ENCODE measurements at regions not wholly inside any gene's neighbourhood (a gene's known extent, or its start where the extent isn't known, plus 50 kb on each side); places are given as distances from the start of the nearest gene placed in this dataset.

GRCh38 chr7:85775431-85775830 is 588.6 kb upstream of the SEMA3D start:
- Histone ChIP-seq H3K9me3 (ENCODE audit: control insufficient read depth, insufficient read depth, low read length) (no peaks in the 10 kb centered on the region), H3K4me3 (ENCODE audit: low read depth, low read length) (no peak overlapping the region), H3K36me3 (ENCODE audit: control insufficient read depth, insufficient read depth, low read length) (no peaks in the 10 kb centered on the region), H3K4me1 (ENCODE audit: control insufficient read depth, insufficient read depth, low read length) (no peaks in the 10 kb centered on the region), H3K27ac (ENCODE audit: low read depth, low read length) (no peak overlapping the region), H3K27me3 (ENCODE audit: control insufficient read depth, insufficient read depth, low read length) (no peaks in the 10 kb centered on the region)
- no CpG with 5 or more reads among the region's 3 CpGs for WGBS (ENCODE audit: insufficient coverage)
- DNase-seq (ENCODE audit: low read depth in 4 of 6, low spot score in 6 of 6): peak in 1 of 6 donors; percentile 10

DNA sequence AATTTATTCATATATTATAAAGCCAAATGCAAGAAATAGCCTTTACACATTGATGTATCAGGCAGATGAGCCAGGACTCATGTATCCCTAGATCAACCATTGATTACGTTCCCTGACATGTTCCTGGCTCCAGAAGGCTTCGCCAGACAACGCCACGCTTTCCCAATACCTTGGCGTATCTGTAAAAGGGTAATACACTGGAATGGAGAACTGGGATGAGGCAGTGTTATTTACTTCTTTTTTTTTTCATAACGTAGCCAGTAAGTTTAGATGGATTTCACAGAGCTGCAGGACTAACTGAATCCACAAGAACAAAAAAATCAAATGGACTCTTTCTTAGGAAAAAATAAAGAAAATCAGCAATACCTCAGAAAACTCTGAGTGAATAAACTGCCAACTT is 588.1 kb upstream of the SEMA3D start:
- Histone ChIP-seq H3K27ac (ENCODE audit: low read depth, low read length) (no peak overlapping the region), H3K9me3 (ENCODE audit: control insufficient read depth, insufficient read depth, low read length) (no peaks in the 10 kb centered on the region), H3K27me3 (ENCODE audit: control insufficient read depth, insufficient read depth, low read length) (no peaks in the 10 kb centered on the region), H3K36me3 (ENCODE audit: control insufficient read depth, insufficient read depth, low read length) (no peaks in the 10 kb centered on the region), H3K4me1 (ENCODE audit: control insufficient read depth, insufficient read depth, low read length) (no peaks in the 10 kb centered on the region), H3K4me3 (ENCODE audit: low read depth, low read length) (no peak overlapping the region)
- WGBS (ENCODE audit: insufficient coverage): no CpG with 5 or more reads among the region's 6 CpGs
- no peak for DNase-seq (ENCODE audit: low read depth in 4 of 6, low spot score in 6 of 6)

- Histone ChIP-seq H3K27ac (ENCODE audit: low read depth, low read length) (no peak overlapping the region), H3K27me3 (ENCODE audit: control insufficient read depth, insufficient read depth, low read length) (no peaks in the 10 kb centered on the region), H3K4me3 (ENCODE audit: low read depth, low read length) (no peak overlapping the region), H3K9me3 (ENCODE audit: control insufficient read depth, insufficient read depth, low read length) (no peaks in the 10 kb centered on the region), H3K36me3 (ENCODE audit: control insufficient read depth, insufficient read depth, low read length) (no peaks in the 10 kb centered on the region), H3K4me1 (ENCODE audit: control insufficient read depth, insufficient read depth, low read length) (no peaks in the 10 kb centered on the region)
- DNase-seq (ENCODE audit: low read depth in 4 of 6, low spot score in 6 of 6): peak in 1 of 6 donors; percentile 17
- WGBS (ENCODE audit: insufficient coverage): no CpG with 5 or more reads among the region's 2 CpGs
Measured at GRCh38 chr7:85773116-85773728, 586.4 kb upstream of the SEMA3D start.

DNA sequence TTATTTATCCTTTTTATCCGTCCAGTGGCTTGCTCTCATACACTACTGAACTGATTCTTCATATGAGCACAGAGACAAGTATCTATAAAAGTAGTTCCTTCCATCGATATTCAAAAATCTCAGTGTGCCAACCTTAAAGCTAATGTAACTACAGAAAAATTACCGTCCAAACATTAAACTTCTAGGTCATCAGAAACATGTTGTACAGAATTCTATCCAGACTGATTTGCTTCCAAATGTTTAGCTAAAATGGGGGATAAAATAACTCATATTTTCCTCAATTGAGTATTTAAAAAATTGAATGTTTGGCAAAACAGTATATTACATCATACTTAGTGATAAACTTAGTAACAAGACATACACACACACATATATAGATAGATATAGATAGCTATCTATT is 584.7 kb upstream of the SEMA3D start:
- WGBS (ENCODE audit: insufficient coverage): 60% methylated on average over 1 of the region's 3 CpGs
- Histone ChIP-seq H3K4me1 (ENCODE audit: control insufficient read depth, insufficient read depth, low read length) (no peaks in the 10 kb centered on the region), H3K27me3 (ENCODE audit: control insufficient read depth, insufficient read depth, low read length) (no peaks in the 10 kb centered on the region), H3K27ac (ENCODE audit: low read depth, low read length) (no peak overlapping the region), H3K36me3 (ENCODE audit: control insufficient read depth, insufficient read depth, low read length) (no peaks in the 10 kb centered on the region), H3K9me3 (ENCODE audit: control insufficient read depth, insufficient read depth, low read length) (no peaks in the 10 kb centered on the region), H3K4me3 (ENCODE audit: low read depth, low read length) (no peak overlapping the region)
- DNase-seq (ENCODE audit: low read depth in 4 of 6, low spot score in 6 of 6): no peak

DNA sequence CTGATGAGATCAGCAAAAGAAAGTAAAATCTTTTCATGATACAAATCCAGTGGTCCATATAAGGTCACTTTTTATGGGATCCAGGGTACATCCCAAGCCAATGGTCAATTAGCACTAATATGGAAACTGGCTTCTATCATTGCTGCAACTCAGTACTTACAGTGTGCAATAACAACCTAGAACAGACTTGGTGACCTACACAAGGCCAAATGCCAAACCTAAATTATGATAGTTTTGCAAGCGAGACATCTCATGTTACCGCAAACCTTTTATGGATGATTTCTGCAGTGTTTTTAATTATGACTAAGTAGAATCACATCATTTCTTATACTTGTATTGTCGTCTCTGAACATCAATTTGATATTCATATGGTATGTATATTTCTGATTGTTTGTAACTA is 583.5 kb upstream of the SEMA3D start:
- no CpG with 5 or more reads among the region's 3 CpGs for WGBS (ENCODE audit: insufficient coverage)
- Histone ChIP-seq H3K4me1 (ENCODE audit: control insufficient read depth, insufficient read depth, low read length) (no peaks in the 10 kb centered on the region), H3K36me3 (ENCODE audit: control insufficient read depth, insufficient read depth, low read length) (no peaks in the 10 kb centered on the region), H3K4me3 (ENCODE audit: low read depth, low read length) (no peak overlapping the region), H3K9me3 (ENCODE audit: control insufficient read depth, insufficient read depth, low read length) (no peaks in the 10 kb centered on the region), H3K27ac (ENCODE audit: low read depth, low read length) (no peak overlapping the region), H3K27me3 (ENCODE audit: control insufficient read depth, insufficient read depth, low read length) (no peaks in the 10 kb centered on the region)
- no peak for DNase-seq (ENCODE audit: low read depth in 4 of 6, low spot score in 6 of 6)

- H3K9me3 ChIP-seq (ENCODE audit: control insufficient read depth, insufficient read depth, low read length): no peaks in the 10 kb centered on the region
- 29% methylated on average over 1 of the region's 11 CpGs for WGBS (ENCODE audit: insufficient coverage)
- H3K27me3 ChIP-seq (ENCODE audit: control insufficient read depth, insufficient read depth, low read length): no peaks in the 10 kb centered on the region
- no peaks in the 10 kb centered on the region for H3K4me1 ChIP-seq (ENCODE audit: control insufficient read depth, insufficient read depth, low read length)
- H3K36me3 ChIP-seq (ENCODE audit: control insufficient read depth, insufficient read depth, low read length): no peaks in the 10 kb centered on the region
- no peak for DNase-seq (ENCODE audit: low read depth in 4 of 6, low spot score in 6 of 6)
- H3K27ac ChIP-seq (ENCODE audit: low read depth, low read length): no peak overlapping the region
- H3K4me3 ChIP-seq (ENCODE audit: low read depth, low read length): no peak overlapping the region
Measured at GRCh38 chr7:85765698-85766298, 578.9 kb upstream of the SEMA3D start.

- DNase-seq (ENCODE audit: low read depth in 4 of 6, low spot score in 6 of 6): no peak
- Histone ChIP-seq H3K36me3 (ENCODE audit: control insufficient read depth, insufficient read depth, low read length) (no peaks in the 10 kb centered on the region), H3K4me3 (ENCODE audit: low read depth, low read length) (no peak overlapping the region), H3K27ac (ENCODE audit: low read depth, low read length) (no peak overlapping the region), H3K27me3 (ENCODE audit: control insufficient read depth, insufficient read depth, low read length) (no peaks in the 10 kb centered on the region), H3K9me3 (ENCODE audit: control insufficient read depth, insufficient read depth, low read length) (no peaks in the 10 kb centered on the region), H3K4me1 (ENCODE audit: control insufficient read depth, insufficient read depth, low read length) (no peaks in the 10 kb centered on the region)
- no CpG with 5 or more reads among the region's 2 CpGs for WGBS (ENCODE audit: insufficient coverage)
Measured at GRCh38 chr7:85764034-85764433, 577.2 kb upstream of the SEMA3D start.

DNA sequence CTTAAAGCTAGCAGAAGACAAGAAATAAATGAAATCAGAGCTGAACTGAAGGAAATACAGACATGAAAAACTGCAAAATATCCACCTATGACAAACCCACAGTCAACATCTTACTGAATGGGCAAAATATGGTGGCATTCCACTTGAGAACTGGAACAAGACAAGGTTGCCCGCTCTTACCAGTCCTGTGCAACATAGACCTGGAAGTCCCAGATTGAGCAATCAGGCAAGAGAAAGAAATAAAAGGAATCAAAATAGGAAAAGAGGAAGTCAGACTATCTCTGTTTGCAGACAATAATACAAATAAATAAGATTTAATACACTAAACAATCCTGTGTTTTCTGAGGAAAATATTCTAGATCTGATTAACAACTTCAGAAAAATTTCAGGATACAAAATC is 570.5 kb upstream of the SEMA3D start:
- Histone ChIP-seq H3K4me3 (ENCODE audit: low read depth, low read length) (no peak overlapping the region), H3K4me1 (ENCODE audit: control insufficient read depth, insufficient read depth, low read length) (no peaks in the 10 kb centered on the region), H3K36me3 (ENCODE audit: control insufficient read depth, insufficient read depth, low read length) (no peaks in the 10 kb centered on the region), H3K9me3 (ENCODE audit: control insufficient read depth, insufficient read depth, low read length) (no peaks in the 10 kb centered on the region), H3K27me3 (ENCODE audit: control insufficient read depth, insufficient read depth, low read length) (no peaks in the 10 kb centered on the region), H3K27ac (ENCODE audit: low read depth, low read length) (no peak overlapping the region)
- DNase-seq (ENCODE audit: low read depth in 4 of 6, low spot score in 6 of 6): no peak
- no CpG with 5 or more reads among the region's 1 CpG for WGBS (ENCODE audit: insufficient coverage)

GRCh38 chr7:85750454-85750949 is 563.6 kb upstream of the SEMA3D start:
- Histone ChIP-seq H3K27ac (ENCODE audit: low read depth, low read length) (no peak overlapping the region), H3K27me3 (ENCODE audit: control insufficient read depth, insufficient read depth, low read length) (no peaks in the 10 kb centered on the region), H3K4me3 (ENCODE audit: low read depth, low read length) (no peak overlapping the region), H3K36me3 (ENCODE audit: control insufficient read depth, insufficient read depth, low read length) (no peaks in the 10 kb centered on the region), H3K9me3 (ENCODE audit: control insufficient read depth, insufficient read depth, low read length) (peaks cover 2% of the 10 kb centered on the region), H3K4me1 (ENCODE audit: control insufficient read depth, insufficient read depth, low read length) (peaks cover 6% of the 10 kb centered on the region)
- WGBS (ENCODE audit: insufficient coverage): 16% methylated on average over 14 of the region's 14 CpGs
- peak in 3 of 6 donors; percentile 4 to 59 (median 26) for DNase-seq (ENCODE audit: low read depth in 4 of 6, low spot score in 6 of 6)

Data from spinal cord (tissue), 9 donors.